Testis (tissue), 2 donors: ENCODE measurements at regions not wholly inside any gene's neighbourhood (a gene's known extent, or its start where the extent isn't known, plus 50 kb on each side); places are given as distances from the start of the nearest gene placed in this dataset.

Source experiments
- DNase-seq: peaks from one replicate; pipeline ENCODE4 v3.0.0-alpha.2; 2019
- H3K27ac ChIP-seq, 2 donors: fragments of 200-600 bp; sonication (generic); one replicate each; pipeline ENCODE4 v1.5.1; 2019
- H3K27me3 ChIP-seq: fragments of 200-600 bp; sonication (generic); one replicate; pipeline ENCODE4 v1.5.1; 2019
- H3K36me3 ChIP-seq: fragments of 200-600 bp; sonication (generic); one replicate; pipeline ENCODE4 v1.5.1; 2017; ENCODE audit warnings: low read depth; ENCODE audit errors: missing control alignments
- H3K4me1 ChIP-seq: fragments of 200-600 bp; sonication (generic); one replicate; pipeline ENCODE4 v1.5.1; 2019
- H3K4me3 ChIP-seq, 2 donors: fragments of 200-600 bp; sonication (generic); one replicate each; pipeline ENCODE4 v1.5.1; 2017 to 2019
- H3K9me3 ChIP-seq: fragments of 200-600 bp; sonication (generic); one replicate; pipeline ENCODE4 v1.5.1; 2017
- POLR2A ChIP-seq: fragments of 450-650 bp; IDR thresholded peaks from one replicate; pipeline ENCODE4 v1.6.1; 2017; ENCODE audit warnings: antibody characterized with exemption, mild to moderate bottlenecking, moderate library complexity
- WGBS, 2 donors: methylation state at CpG; one replicate each; pipeline ENCODE4 v1.1.5; 2018; 5-methylcytosine and 5-hydroxymethylcytosine counted together
- intact Hi-C: fragments of 100-400 bp; cut with DNase I; formaldehyde crosslinking; loops from one replicate; pipeline ENCODE4 v1.15.1; 2023; ENCODE audit warnings: low total_unique reads
- TF ChIP-seq, protein P1 (sequence below), 3 experiments: fragments of 450-650 bp in 2 of 3; fragments of 200-600 bp in 1 of 3; sonication (generic) in 1 of 3; IDR thresholded peaks; one replicate each; pipeline ENCODE4 v1.5.1; 2016 to 2019; ENCODE audit warnings: antibody characterized with exemption in 3 of 3, mild to moderate bottlenecking in 2 of 3, moderate library complexity in 1 of 3

GRCh38 chr3:59575113-59576001 lies 525.5 kb upstream of the CFAP20DC start:
- Histone ChIP-seq H3K27me3 (no peaks in the 10 kb centered on the region), H3K4me3 (no peak overlapping the region), H3K9me3 (no peaks in the 10 kb centered on the region), H3K27ac (no peak overlapping the region), H3K4me1 (no peaks in the 10 kb centered on the region), H3K36me3 (no peaks in the 10 kb centered on the region)
- intact Hi-C loops = loop anchor here (10.0 kb wide), 1 partner anchor 279 kb away; no protein-coding TSS in a partner anchor
- DNase-seq = peak; percentile 96
- 13 to 15% methylated on average over 11 of the region's 11 CpGs for WGBS, 2 donors
- no peak for TF ChIP-seq POLR2A
- TF ChIP-seq, protein P1, sequence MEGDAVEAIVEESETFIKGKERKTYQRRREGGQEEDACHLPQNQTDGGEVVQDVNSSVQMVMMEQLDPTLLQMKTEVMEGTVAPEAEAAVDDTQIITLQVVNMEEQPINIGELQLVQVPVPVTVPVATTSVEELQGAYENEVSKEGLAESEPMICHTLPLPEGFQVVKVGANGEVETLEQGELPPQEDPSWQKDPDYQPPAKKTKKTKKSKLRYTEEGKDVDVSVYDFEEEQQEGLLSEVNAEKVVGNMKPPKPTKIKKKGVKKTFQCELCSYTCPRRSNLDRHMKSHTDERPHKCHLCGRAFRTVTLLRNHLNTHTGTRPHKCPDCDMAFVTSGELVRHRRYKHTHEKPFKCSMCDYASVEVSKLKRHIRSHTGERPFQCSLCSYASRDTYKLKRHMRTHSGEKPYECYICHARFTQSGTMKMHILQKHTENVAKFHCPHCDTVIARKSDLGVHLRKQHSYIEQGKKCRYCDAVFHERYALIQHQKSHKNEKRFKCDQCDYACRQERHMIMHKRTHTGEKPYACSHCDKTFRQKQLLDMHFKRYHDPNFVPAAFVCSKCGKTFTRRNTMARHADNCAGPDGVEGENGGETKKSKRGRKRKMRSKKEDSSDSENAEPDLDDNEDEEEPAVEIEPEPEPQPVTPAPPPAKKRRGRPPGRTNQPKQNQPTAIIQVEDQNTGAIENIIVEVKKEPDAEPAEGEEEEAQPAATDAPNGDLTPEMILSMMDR (IDR thresholded peaks at IDR 0.05) = peak; percentile 95 to 96 (median 96)

DNA sequence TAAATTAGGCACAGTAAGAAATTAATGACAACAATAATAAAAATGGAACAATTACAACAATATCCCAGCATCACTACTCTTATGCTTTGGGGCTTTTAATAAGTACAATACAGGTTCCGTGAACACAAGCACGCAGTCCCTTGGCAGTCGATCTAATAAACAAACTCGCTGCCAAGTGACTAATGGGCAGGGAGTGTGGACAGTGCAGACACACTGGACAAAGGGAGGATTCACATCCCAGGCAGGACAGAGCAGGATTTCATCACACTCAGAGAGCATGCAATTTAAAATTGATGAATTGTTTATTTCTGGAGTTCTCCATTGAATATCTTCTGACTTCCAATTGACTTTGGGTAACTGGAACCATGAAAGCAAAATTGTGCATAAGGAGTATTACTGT lies 524.1 kb upstream of the CFAP20DC start:
- Histone ChIP-seq H3K4me1 (no peaks in the 10 kb centered on the region), H3K36me3 (no peaks in the 10 kb centered on the region), H3K27me3 (no peaks in the 10 kb centered on the region), H3K27ac (no peak overlapping the region), H3K9me3 (no peaks in the 10 kb centered on the region), H3K4me3 (no peak overlapping the region)
- peak; percentile 77 for DNase-seq
- TF ChIP-seq POLR2A = no peak
- TF ChIP-seq, protein P1 (IDR thresholded peaks at IDR 0.05) = no peak
- WGBS, 2 donors = 25 to 39% methylated on average over 4 of the region's 4 CpGs
- intact Hi-C loops = loop anchor here (10.0 kb wide), 1 partner anchor 281 kb away; no protein-coding TSS in a partner anchor

GRCh38 chr3:59572106-59572505 lies 522.3 kb upstream of the CFAP20DC start:
- no peak overlapping the region for H3K4me3 ChIP-seq
- intact Hi-C loops = loop anchor here (10.0 kb wide), 1 partner anchor 283 kb away; no protein-coding TSS in a partner anchor
- DNase-seq = no peak
- 95 to 98% methylated on average over 5 of the region's 5 CpGs for WGBS, 2 donors
- no peaks in the 10 kb centered on the region for H3K36me3 ChIP-seq
- no peaks in the 10 kb centered on the region for H3K9me3 ChIP-seq
- H3K27ac ChIP-seq = no peak overlapping the region
- H3K27me3 ChIP-seq = no peaks in the 10 kb centered on the region
- TF ChIP-seq POLR2A = no peak
- TF ChIP-seq, protein P1 (IDR thresholded peaks at IDR 0.05) = no peak
- no peaks in the 10 kb centered on the region for H3K4me1 ChIP-seq

- H3K36me3 ChIP-seq = no peaks in the 10 kb centered on the region
- no peak for DNase-seq
- no peaks in the 10 kb centered on the region for H3K4me1 ChIP-seq
- no peaks in the 10 kb centered on the region for H3K9me3 ChIP-seq
- no peak for TF ChIP-seq POLR2A
- TF ChIP-seq, protein P1 (IDR thresholded peaks at IDR 0.05) = no peak
- intact Hi-C loops = loop anchor here (10.0 kb wide), 1 partner anchor 284 kb away; no protein-coding TSS in a partner anchor
- 89 to 95% methylated on average over 1 of the region's 1 CpG for WGBS, 2 donors
- no peak overlapping the region for H3K27ac ChIP-seq
- H3K27me3 ChIP-seq = no peaks in the 10 kb centered on the region
- H3K4me3 ChIP-seq = no peak overlapping the region
These were observed 521.0 kb upstream of the CFAP20DC start for GRCh38 chr3:59570806-59571205.
